ENCODE measurements at regions not wholly inside any gene's neighbourhood (a gene's known extent, or its start where the extent isn't known, plus 50 kb on each side); places are given as distances from the start of the nearest gene placed in this dataset.
A peak's percentile ranks its signal among the peaks of the same experiment; 100 is the strongest.

- no peak for TF ChIP-seq CSRNP3 (CRISPR knock-in tag; IDR thresholded peaks at IDR 0.05)
- TF ChIP-seq ZNF8 (CRISPR knock-in tag; IDR thresholded peaks at IDR 0.05): no peak
- no peak for TF ChIP-seq GLIS3 (CRISPR knock-in tag; IDR thresholded peaks at IDR 0.05)
Measured at GRCh38 chr15:60126200-60126599, 122.1 kb downstream of the FOXB1 start (continued).

DNA sequence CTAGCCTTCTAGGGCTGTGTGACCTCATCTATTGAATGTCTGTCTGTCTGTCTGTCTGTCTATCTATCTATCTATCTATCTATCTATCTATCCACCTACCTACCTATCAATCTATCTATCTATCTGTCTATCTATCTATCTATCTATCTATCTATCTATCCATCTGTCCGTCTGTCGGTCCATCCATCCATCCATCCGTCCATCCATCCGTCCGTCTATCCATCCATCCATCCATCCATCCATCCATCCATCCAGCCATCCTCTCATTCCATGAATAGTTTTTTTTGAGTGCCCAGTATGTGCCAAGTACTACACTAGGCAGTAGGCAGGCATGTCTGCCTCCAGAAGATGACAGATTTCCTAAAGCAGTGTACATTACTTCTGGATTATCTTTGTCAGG, 122.5 kb downstream of the FOXB1 start:
- no peak for TF ChIP-seq SNAI2 (CRISPR knock-in tag; IDR thresholded peaks at IDR 0.05)
- TF ChIP-seq, protein P1, sequence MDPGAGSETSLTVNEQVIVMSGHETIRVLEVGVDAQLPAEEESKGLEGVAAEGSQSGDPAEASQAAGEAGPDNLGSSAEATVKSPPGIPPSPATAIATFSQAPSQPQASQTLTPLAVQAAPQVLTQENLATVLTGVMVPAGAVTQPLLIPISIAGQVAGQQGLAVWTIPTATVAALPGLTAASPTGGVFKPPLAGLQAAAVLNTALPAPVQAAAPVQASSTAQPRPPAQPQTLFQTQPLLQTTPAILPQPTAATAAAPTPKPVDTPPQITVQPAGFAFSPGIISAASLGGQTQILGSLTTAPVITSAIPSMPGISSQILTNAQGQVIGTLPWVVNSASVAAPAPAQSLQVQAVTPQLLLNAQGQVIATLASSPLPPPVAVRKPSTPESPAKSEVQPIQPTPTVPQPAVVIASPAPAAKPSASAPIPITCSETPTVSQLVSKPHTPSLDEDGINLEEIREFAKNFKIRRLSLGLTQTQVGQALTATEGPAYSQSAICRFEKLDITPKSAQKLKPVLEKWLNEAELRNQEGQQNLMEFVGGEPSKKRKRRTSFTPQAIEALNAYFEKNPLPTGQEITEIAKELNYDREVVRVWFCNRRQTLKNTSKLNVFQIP (CRISPR knock-in tag; IDR thresholded peaks at IDR 0.05; ENCODE audit: borderline replicate concordance, low read depth): no peak
- no peak for TF ChIP-seq ZC3H10 (CRISPR knock-in tag; IDR thresholded peaks at IDR 0.05)
- no peak for TF ChIP-seq ESRRG (CRISPR knock-in tag; IDR thresholded peaks at IDR 0.05)
- no peak for TF ChIP-seq ZFP3 (CRISPR knock-in tag; IDR thresholded peaks at IDR 0.05)
- ATAC-seq: no peak

DNA sequence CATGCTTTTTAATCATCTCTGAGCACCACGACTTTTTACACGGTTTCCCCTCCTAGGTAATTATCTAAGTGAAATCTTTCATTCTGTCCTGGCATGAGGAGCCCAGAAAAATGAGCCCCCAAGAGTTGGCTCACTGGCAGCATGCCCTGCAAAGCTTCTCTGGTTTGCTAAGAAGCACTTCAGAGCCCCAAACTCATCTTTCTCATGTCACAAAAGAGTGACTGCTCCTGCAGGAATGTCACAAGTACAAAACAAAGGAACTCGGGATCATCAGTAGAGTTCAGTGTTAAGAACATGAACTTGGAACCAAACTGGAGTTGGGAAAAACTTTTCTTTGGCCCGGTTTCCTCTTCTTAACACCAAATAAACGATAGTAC, 123.9 kb downstream of the FOXB1 start:
- peak; percentile 52 for ATAC-seq
- no peak for TF ChIP-seq OSR1 (CRISPR knock-in tag; IDR thresholded peaks at IDR 0.05)
- TF ChIP-seq, protein P1 (CRISPR knock-in tag; IDR thresholded peaks at IDR 0.05; ENCODE audit: borderline replicate concordance, low read depth): no peak
- TF ChIP-seq BACH2 (CRISPR knock-in tag; IDR thresholded peaks at IDR 0.05; ENCODE audit: borderline replicate concordance): no peak
- no peak for TF ChIP-seq ISL1 (CRISPR knock-in tag; IDR thresholded peaks at IDR 0.05)
- no peak for TF ChIP-seq PATZ1 (CRISPR knock-in tag; IDR thresholded peaks at IDR 0.05; ENCODE audit: borderline replicate concordance)
- TF ChIP-seq ARNTL (CRISPR knock-in tag; IDR thresholded peaks at IDR 0.05; ENCODE audit: borderline replicate concordance, low read depth): no peak
- no peak for TF ChIP-seq PPARA (CRISPR knock-in tag; IDR thresholded peaks at IDR 0.05; ENCODE audit: borderline replicate concordance)
- TF ChIP-seq TSHZ2 (CRISPR knock-in tag; IDR thresholded peaks at IDR 0.05): no peak
- no peak for TF ChIP-seq ESRRG (CRISPR knock-in tag; IDR thresholded peaks at IDR 0.05)
- TF ChIP-seq ZC3H10 (CRISPR knock-in tag; IDR thresholded peaks at IDR 0.05): no peak
- no peak for TF ChIP-seq CSRNP3 (CRISPR knock-in tag; IDR thresholded peaks at IDR 0.05)

- no peak for TF ChIP-seq BACH2 (CRISPR knock-in tag; IDR thresholded peaks at IDR 0.05; ENCODE audit: borderline replicate concordance)
- TF ChIP-seq RARB (CRISPR knock-in tag; IDR thresholded peaks at IDR 0.05): no peak
- TF ChIP-seq ZNF565 (CRISPR knock-in tag; conservative IDR thresholded peaks at IDR 0.05; ENCODE audit: low read depth): no peak
- TF ChIP-seq ZC3H10 (CRISPR knock-in tag; IDR thresholded peaks at IDR 0.05): no peak
- no peak for TF ChIP-seq ISL1 (CRISPR knock-in tag; IDR thresholded peaks at IDR 0.05)
- no peak for TF ChIP-seq ARNTL (CRISPR knock-in tag; IDR thresholded peaks at IDR 0.05; ENCODE audit: borderline replicate concordance, low read depth)
- no peak for TF ChIP-seq CSRNP3 (CRISPR knock-in tag; IDR thresholded peaks at IDR 0.05)
- no peak for TF ChIP-seq ZFP30 (CRISPR knock-in tag; IDR thresholded peaks at IDR 0.05)
- no peak for TF ChIP-seq TCF4 (CRISPR knock-in tag; IDR thresholded peaks at IDR 0.05; ENCODE audit: borderline replicate concordance)
- TF ChIP-seq PPARA (CRISPR knock-in tag; IDR thresholded peaks at IDR 0.05; ENCODE audit: borderline replicate concordance): no peak
- no peak for TF ChIP-seq ZNF70 (CRISPR knock-in tag; IDR thresholded peaks at IDR 0.05)
- TF ChIP-seq ZFP3 (CRISPR knock-in tag; IDR thresholded peaks at IDR 0.05): no peak
- no peak for ATAC-seq
Measured at GRCh38 chr15:60128710-60129109, 124.6 kb downstream of the FOXB1 start.
